Neural cell (in vitro differentiated cells): ENCODE measurements at regions not wholly inside any gene's neighbourhood (a gene's known extent, or its start where the extent isn't known, plus 50 kb on each side); places are given as distances from the start of the nearest gene placed in this dataset.

Source experiments
- CTCF ChIP-seq: fragments of 450-650 bp; IDR thresholded peaks from 2 replicates; pipeline ENCODE4 v1.5.1; 2014; ENCODE audit warnings: antibody characterized with exemption, mild to moderate bottlenecking, moderate library complexity; ENCODE audit not compliant: poor library complexity, severe bottlenecking
- EP300 ChIP-seq: fragments of 450-650 bp; conservative IDR thresholded peaks from 2 replicates; pipeline ENCODE4 v1.6.1; 2014; ENCODE audit warnings: antibody characterized with exemption, mild to moderate bottlenecking, moderate library complexity; ENCODE audit not compliant: poor library complexity, severe bottlenecking
- MXI1 ChIP-seq: fragments of 450-650 bp; conservative IDR thresholded peaks from 2 replicates; pipeline ENCODE4 v1.6.1; 2014; ENCODE audit warnings: antibody characterized with exemption, mild to moderate bottlenecking; ENCODE audit not compliant: poor library complexity, severe bottlenecking

DNA sequence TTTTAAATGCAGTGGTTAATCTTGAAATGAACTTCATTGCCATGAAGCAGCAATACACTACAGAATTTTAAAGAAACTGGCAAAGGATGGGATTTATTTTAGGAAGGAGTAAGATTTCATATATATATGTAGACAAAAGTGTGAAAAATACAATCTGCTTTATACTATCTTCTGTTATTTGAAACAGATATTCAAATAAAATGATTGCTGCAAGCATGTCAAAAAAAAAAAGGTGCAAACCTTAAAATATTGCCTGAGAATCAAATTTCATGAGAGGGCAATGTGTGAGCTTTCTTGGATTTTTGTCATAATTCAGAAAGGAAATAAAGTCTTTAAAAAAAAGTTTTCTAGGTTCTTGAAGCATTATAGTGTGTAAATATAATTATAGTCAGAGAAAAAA is 705.0 kb upstream of the CDH10 start:
- TF ChIP-seq CTCF: no peak
- TF ChIP-seq EP300: no peak
- no peak for TF ChIP-seq MXI1
